Neural progenitor cell (in vitro differentiated cells): ENCODE measurements at regions not wholly inside any gene's neighbourhood (a gene's known extent, or its start where the extent isn't known, plus 50 kb on each side); places are given as distances from the start of the nearest gene placed in this dataset.

Experiments used
- EZH2 ChIP-seq: fragments of 200-600 bp; sonication (generic); IDR thresholded peaks from 2 replicates; pipeline ENCODE4 v1.6.1; 2017; ENCODE audit warnings: antibody characterized with exemption, mild to moderate bottlenecking, moderate library complexity
- EZH2phosphoT487 ChIP-seq: fragments of 200-600 bp; sonication (generic); IDR thresholded peaks from 2 replicates; pipeline ENCODE4 v1.6.1; 2017; ENCODE audit warnings: antibody characterized with exemption
- TF ChIP-seq, protein P1 (sequence below): fragments of 200-600 bp; sonication (generic); IDR thresholded peaks from 2 replicates; pipeline ENCODE4 v1.5.1; 2017; ENCODE audit warnings: antibody characterized with exemption, mild to moderate bottlenecking

DNA sequence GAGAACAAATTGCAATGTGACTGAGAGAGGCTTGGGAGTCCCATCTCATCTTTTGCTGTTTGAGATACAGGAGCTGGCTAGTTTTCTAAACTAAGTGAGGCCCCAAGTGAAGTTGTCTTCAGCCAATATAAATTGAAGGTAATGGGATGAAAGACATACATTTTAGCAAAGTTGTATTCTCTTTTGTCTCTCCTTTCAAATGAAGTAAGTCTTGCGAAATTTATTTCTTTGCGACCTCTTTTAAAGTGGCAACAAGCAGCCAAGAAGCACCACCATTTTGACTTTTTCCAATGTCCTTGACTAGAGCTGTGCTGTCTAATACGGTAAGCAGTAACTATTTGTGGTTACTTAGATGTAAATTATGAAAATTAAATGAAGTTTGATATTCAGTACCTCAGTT is 385.7 kb downstream of the USP25 start:
- TF ChIP-seq, protein P1, sequence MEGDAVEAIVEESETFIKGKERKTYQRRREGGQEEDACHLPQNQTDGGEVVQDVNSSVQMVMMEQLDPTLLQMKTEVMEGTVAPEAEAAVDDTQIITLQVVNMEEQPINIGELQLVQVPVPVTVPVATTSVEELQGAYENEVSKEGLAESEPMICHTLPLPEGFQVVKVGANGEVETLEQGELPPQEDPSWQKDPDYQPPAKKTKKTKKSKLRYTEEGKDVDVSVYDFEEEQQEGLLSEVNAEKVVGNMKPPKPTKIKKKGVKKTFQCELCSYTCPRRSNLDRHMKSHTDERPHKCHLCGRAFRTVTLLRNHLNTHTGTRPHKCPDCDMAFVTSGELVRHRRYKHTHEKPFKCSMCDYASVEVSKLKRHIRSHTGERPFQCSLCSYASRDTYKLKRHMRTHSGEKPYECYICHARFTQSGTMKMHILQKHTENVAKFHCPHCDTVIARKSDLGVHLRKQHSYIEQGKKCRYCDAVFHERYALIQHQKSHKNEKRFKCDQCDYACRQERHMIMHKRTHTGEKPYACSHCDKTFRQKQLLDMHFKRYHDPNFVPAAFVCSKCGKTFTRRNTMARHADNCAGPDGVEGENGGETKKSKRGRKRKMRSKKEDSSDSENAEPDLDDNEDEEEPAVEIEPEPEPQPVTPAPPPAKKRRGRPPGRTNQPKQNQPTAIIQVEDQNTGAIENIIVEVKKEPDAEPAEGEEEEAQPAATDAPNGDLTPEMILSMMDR, result no peak
- TF ChIP-seq EZH2, result no peak
- no peak for TF ChIP-seq EZH2phosphoT487
